ENCODE measurements at regions not wholly inside any gene's neighbourhood (a gene's known extent, or its start where the extent isn't known, plus 50 kb on each side); places are given as distances from the start of the nearest gene placed in this dataset.

- DNase-seq (ENCODE audit: low read depth) = no peak
- no peak overlapping the region for H3K4me3 ChIP-seq (ENCODE audit: low read depth, low read length)
- TF ChIP-seq, protein P1, sequence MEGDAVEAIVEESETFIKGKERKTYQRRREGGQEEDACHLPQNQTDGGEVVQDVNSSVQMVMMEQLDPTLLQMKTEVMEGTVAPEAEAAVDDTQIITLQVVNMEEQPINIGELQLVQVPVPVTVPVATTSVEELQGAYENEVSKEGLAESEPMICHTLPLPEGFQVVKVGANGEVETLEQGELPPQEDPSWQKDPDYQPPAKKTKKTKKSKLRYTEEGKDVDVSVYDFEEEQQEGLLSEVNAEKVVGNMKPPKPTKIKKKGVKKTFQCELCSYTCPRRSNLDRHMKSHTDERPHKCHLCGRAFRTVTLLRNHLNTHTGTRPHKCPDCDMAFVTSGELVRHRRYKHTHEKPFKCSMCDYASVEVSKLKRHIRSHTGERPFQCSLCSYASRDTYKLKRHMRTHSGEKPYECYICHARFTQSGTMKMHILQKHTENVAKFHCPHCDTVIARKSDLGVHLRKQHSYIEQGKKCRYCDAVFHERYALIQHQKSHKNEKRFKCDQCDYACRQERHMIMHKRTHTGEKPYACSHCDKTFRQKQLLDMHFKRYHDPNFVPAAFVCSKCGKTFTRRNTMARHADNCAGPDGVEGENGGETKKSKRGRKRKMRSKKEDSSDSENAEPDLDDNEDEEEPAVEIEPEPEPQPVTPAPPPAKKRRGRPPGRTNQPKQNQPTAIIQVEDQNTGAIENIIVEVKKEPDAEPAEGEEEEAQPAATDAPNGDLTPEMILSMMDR (IDR thresholded peaks at IDR 0.05; ENCODE audit: insufficient read depth, low read length) = no peak
These were observed 137.3 kb upstream of the CIBAR2 start for GRCh38 chr16:85249418-85250146.

GRCh38 chr16:85250147-85250463 is 137.8 kb upstream of the CIBAR2 start:
- TF ChIP-seq, protein P1 (IDR thresholded peaks at IDR 0.05; ENCODE audit: insufficient read depth, low read length) = no peak
- H3K4me3 ChIP-seq (ENCODE audit: low read depth, low read length) = no peak overlapping the region
- DNase-seq (ENCODE audit: low read depth) = no peak

- no peak for DNase-seq (ENCODE audit: low read depth)
- TF ChIP-seq, protein P1 (IDR thresholded peaks at IDR 0.05; ENCODE audit: insufficient read depth, low read length) = no peak
- H3K4me3 ChIP-seq (ENCODE audit: low read depth, low read length) = no peak overlapping the region
These were observed 138.4 kb upstream of the CIBAR2 start for GRCh38 chr16:85250609-85251223.

- DNase-seq (ENCODE audit: low read depth) = no peak
- TF ChIP-seq, protein P1 (IDR thresholded peaks at IDR 0.05; ENCODE audit: insufficient read depth, low read length) = no peak
- H3K4me3 ChIP-seq (ENCODE audit: low read depth, low read length) = no peak overlapping the region
These were observed 139.0 kb upstream of the CIBAR2 start for GRCh38 chr16:85251225-85251760.

DNA sequence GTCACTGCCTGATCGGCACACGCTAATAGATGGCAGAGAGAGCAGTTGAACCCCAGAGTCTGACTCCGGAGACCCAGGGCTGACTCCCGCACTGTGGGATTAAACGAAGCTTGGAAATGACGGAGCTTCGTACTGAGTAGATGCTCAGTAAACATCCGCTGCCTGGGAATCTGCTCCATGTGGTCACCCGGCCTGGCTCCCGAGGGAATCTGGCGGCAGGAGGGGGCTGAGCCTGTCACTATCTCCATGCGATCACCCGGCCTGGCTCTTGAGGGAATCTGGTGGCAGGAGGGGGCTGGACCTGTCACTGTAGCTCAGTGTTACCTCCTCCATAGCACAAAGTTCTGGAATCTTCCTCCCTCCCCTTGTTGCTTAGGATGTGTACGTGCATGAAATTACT is 139.7 kb upstream of the CIBAR2 start:
- TF ChIP-seq, protein P1 (IDR thresholded peaks at IDR 0.05; ENCODE audit: insufficient read depth, low read length) = no peak
- no peak overlapping the region for H3K4me3 ChIP-seq (ENCODE audit: low read depth, low read length)
- no peak for DNase-seq (ENCODE audit: low read depth)

GRCh38 chr16:85252461-85252860 is 140.2 kb upstream of the CIBAR2 start:
- no peak overlapping the region for H3K4me3 ChIP-seq (ENCODE audit: low read depth, low read length)
- TF ChIP-seq, protein P1 (IDR thresholded peaks at IDR 0.05; ENCODE audit: insufficient read depth, low read length) = no peak
- no peak for DNase-seq (ENCODE audit: low read depth)

All from fibroblast of the aortic adventitia (primary cell).